IMR-90 (cell line): ENCODE measurements at regions not wholly inside any gene's neighbourhood (a gene's known extent, or its start where the extent isn't known, plus 50 kb on each side); places are given as distances from the start of the nearest gene placed in this dataset.

Source experiments
- ATAC-seq: fragments of 200-7000 bp; cut with Tn5 transposase; 2 replicates; pipeline ENCODE4 v1.9.1; 2020; ENCODE audit warnings: low read depth, mild to moderate bottlenecking, moderate library complexity
- BruUV-seq: library from RNA; stranded (reverse); fragments of 400-500 nt; replicated peaks from 2 replicates; lab custom pipeline; 2021; lab: Mats Ljungman, UMichigan
- CTCF ChIA-PET: fragments of 300-600 bp; formaldehyde crosslinking; extraction: SDS; loops from one replicate; lab custom pipeline; 2021; ENCODE audit warnings: antibody characterized with exemption; lab: Yijun Ruan, JAX
- POLR2A ChIA-PET: fragments of 300-600 bp; sonication (Branson Sonifier 250); formaldehyde crosslinking; loops from one replicate; lab custom pipeline; 2022; ENCODE audit warnings: antibody characterized with exemption; ENCODE audit not compliant: unreplicated experiment; lab: Charles Lee
- DNase-seq: peaks from one replicate; pipeline ENCODE4 v3.0.0; 2013
- H2AFZ ChIP-seq: replicated peaks from 2 replicates; pipeline ENCODE3; 2013; ENCODE audit warnings: low read length, mild to moderate bottlenecking; ENCODE audit not compliant: poor library complexity
- H2AK5ac ChIP-seq: 2 replicates; pipeline ENCODE4 v1.6.1; 2013; ENCODE audit warnings: low read depth, low read length, inconsistent platforms
- H2AK9ac ChIP-seq: replicated peaks from 2 replicates; pipeline ENCODE3; 2013; ENCODE audit warnings: mild to moderate bottlenecking, low read depth, low read length, moderate library complexity; ENCODE audit not compliant: poor library complexity
- H2BK120ac ChIP-seq: 2 replicates; pipeline ENCODE4 v1.6.1; 2013; ENCODE audit warnings: low read depth, low read length, inconsistent platforms
- H2BK15ac ChIP-seq: 3 replicates; pipeline ENCODE4 v1.6.1; 2013; ENCODE audit warnings: low read depth, low read length, inconsistent platforms
- H2BK20ac ChIP-seq: 2 replicates; pipeline ENCODE4 v1.6.1; 2013; ENCODE audit warnings: low read depth, mild to moderate bottlenecking, inconsistent platforms, low read length, moderate library complexity
- H2BK5ac ChIP-seq: 2 replicates; pipeline ENCODE4 v1.6.1; 2013; ENCODE audit warnings: mild to moderate bottlenecking, low read depth, low read length, inconsistent platforms; ENCODE audit not compliant: poor library complexity, severe bottlenecking
- H3K14ac ChIP-seq: replicated peaks from 2 replicates; pipeline ENCODE4 v1.6.1; 2013; ENCODE audit warnings: low read depth, low read length, inconsistent platforms
- H3K18ac ChIP-seq: 2 replicates; pipeline ENCODE4 v1.6.1; 2013; ENCODE audit warnings: low read depth, low read length, control low read depth
- H3K23ac ChIP-seq: 2 replicates; pipeline ENCODE4 v1.6.1; 2013; ENCODE audit warnings: low read depth, low read length, inconsistent platforms
- H3K27ac ChIP-seq: 2 replicates; pipeline ENCODE4 v1.5.1; 2013; ENCODE audit warnings: mild to moderate bottlenecking, control low read depth, low read length; ENCODE audit not compliant: insufficient read depth
- H3K27me3 ChIP-seq: 2 replicates; pipeline ENCODE4 v1.6.1; 2013; ENCODE audit warnings: low read length; ENCODE audit not compliant: control insufficient read depth, insufficient read depth
- H3K36me3 ChIP-seq: 2 replicates; pipeline ENCODE4 v1.6.1; 2013; ENCODE audit warnings: low read length, mixed read lengths; ENCODE audit not compliant: control insufficient read depth, insufficient read depth
- H3K4ac ChIP-seq: 2 replicates; pipeline ENCODE4 v1.6.1; 2013; ENCODE audit warnings: low read depth, low read length, inconsistent platforms
- H3K4me1 ChIP-seq: 2 replicates; pipeline ENCODE4 v1.6.1; 2013; ENCODE audit warnings: low read length, mixed read lengths; ENCODE audit not compliant: control insufficient read depth, insufficient read depth
- H3K4me2 ChIP-seq: 2 replicates; pipeline ENCODE4 v1.6.1; 2013; ENCODE audit warnings: low read depth, mild to moderate bottlenecking, control low read depth, low read length, moderate library complexity
- H3K4me3 ChIP-seq: 2 replicates; pipeline ENCODE4 v1.5.1; 2013; ENCODE audit warnings: low read depth, mild to moderate bottlenecking, control low read depth, low read length, moderate library complexity; ENCODE audit not compliant: insufficient read depth
- H3K56ac ChIP-seq: 2 replicates; pipeline ENCODE4 v1.6.1; 2013; ENCODE audit warnings: low read length, inconsistent platforms; ENCODE audit not compliant: insufficient read depth; ENCODE audit errors: extremely low read depth
- H3K79me1 ChIP-seq, 2 experiments: 2 replicates each; pipeline ENCODE4 v1.6.1; 2013; ENCODE audit warnings: low read length in 2 of 2, inconsistent platforms in 1 of 2, low read depth in 1 of 2
- H3K9ac ChIP-seq: 2 replicates; pipeline ENCODE4 v1.6.1; 2013; ENCODE audit warnings: low read depth, low read length, control low read depth
- H3K9me1 ChIP-seq: 2 replicates; pipeline ENCODE4 v1.6.1; 2013; ENCODE audit warnings: low read length, inconsistent platforms; ENCODE audit not compliant: insufficient read depth
- H3K9me3 ChIP-seq: 2 replicates; pipeline ENCODE4 v1.6.1; 2013; ENCODE audit warnings: low read length; ENCODE audit not compliant: control insufficient read depth, insufficient read depth
- H4K20me1 ChIP-seq: 2 replicates; pipeline ENCODE4 v1.6.1; 2013; ENCODE audit warnings: low read length, inconsistent platforms; ENCODE audit not compliant: insufficient read depth
- H4K5ac ChIP-seq: 2 replicates; pipeline ENCODE4 v1.6.1; 2013; ENCODE audit warnings: mild to moderate bottlenecking, low read depth, low read length, control low read depth
- H4K8ac ChIP-seq, 2 experiments: 2 replicates each; pipeline ENCODE4 v1.6.1; 2013; ENCODE audit warnings: low read depth in 2 of 2, low read length in 2 of 2, control low read depth in 1 of 2, inconsistent platforms in 1 of 2
- H4K91ac ChIP-seq: 2 replicates; pipeline ENCODE4 v1.6.1; 2013; ENCODE audit warnings: low read depth, low read length, inconsistent platforms; ENCODE audit not compliant: insufficient read depth
- BHLHE40 ChIP-seq: fragments of 150-350 bp; IDR thresholded peaks from 2 replicates; pipeline ENCODE4 v1.6.1; 2016; ENCODE audit warnings: mild to moderate bottlenecking, low read depth, low read length
- CEBPB ChIP-seq: IDR thresholded peaks from 2 replicates; pipeline ENCODE4 v1.6.1; 2012; ENCODE audit warnings: low read depth, low read length, improper control_type of control experiment
- FOS ChIP-seq: fragments of 150-350 bp; IDR thresholded peaks from 2 replicates; pipeline ENCODE4 v1.6.1; 2016; ENCODE audit warnings: low read depth, low read length
- MAFK ChIP-seq: IDR thresholded peaks from 2 replicates; pipeline ENCODE4 v1.6.1; 2012; ENCODE audit warnings: low read depth, low read length, improper control_type of control experiment
- MAZ ChIP-seq: IDR thresholded peaks from 2 replicates; pipeline ENCODE4 v1.6.1; 2012; ENCODE audit warnings: low read depth, mild to moderate bottlenecking, low read length, improper control_type of control experiment, moderate library complexity, borderline replicate concordance
- MXI1 ChIP-seq: IDR thresholded peaks from 2 replicates; pipeline ENCODE4 v1.6.1; 2012; ENCODE audit warnings: low read depth, mild to moderate bottlenecking, low read length, moderate library complexity, borderline replicate concordance
- NFE2L2 ChIP-seq: fragments of 150-350 bp; IDR thresholded peaks from 2 replicates; pipeline ENCODE4 v1.6.1; 2016; ENCODE audit warnings: low read depth, mild to moderate bottlenecking, low read length
- POLR2A ChIP-seq: IDR thresholded peaks from 2 replicates; pipeline ENCODE4 v1.6.1; 2012; ENCODE audit warnings: mild to moderate bottlenecking, low read depth, low read length
- RAD21 ChIP-seq: IDR thresholded peaks from 2 replicates; pipeline ENCODE4 v1.6.1; 2012; ENCODE audit warnings: low read length, improper control_type of control experiment
- RCOR1 ChIP-seq: IDR thresholded peaks from 2 replicates; pipeline ENCODE4 v1.6.1; 2012; ENCODE audit warnings: mild to moderate bottlenecking, low read length, improper control_type of control experiment; ENCODE audit not compliant: insufficient replicate concordance
- RFX5 ChIP-seq: IDR thresholded peaks from 2 replicates; pipeline ENCODE4 v1.8.0; 2012; ENCODE audit warnings: low read depth, mild to moderate bottlenecking, low read length, moderate library complexity
- SMC3 ChIP-seq: fragments of 150-350 bp; IDR thresholded peaks from 2 replicates; pipeline ENCODE4 v1.6.1; 2016; ENCODE audit warnings: low read depth, mild to moderate bottlenecking, antibody characterized with exemption, low read length, moderate library complexity
- WGBS, 2 experiments: methylation state at CpG; one replicate each; pipeline versions ENCODE4 v1.1.5 to v1.1.7; 2013; ENCODE audit warnings: missing lambda C conversion rate in 2 of 2; ENCODE audit not compliant: insufficient read length in 1 of 2; ENCODE audit errors: extremely low coverage in 2 of 2; 5-methylcytosine and 5-hydroxymethylcytosine counted together
- dilution Hi-C: fragments of 300-500 bp; cut with HindIII; formaldehyde crosslinking; loops from one replicate; pipeline ENCODE4 v1.14.3; 2018; ENCODE audit warnings: low sequenced_read_pairs; ENCODE audit not compliant: unreplicated experiment
- in situ Hi-C: fragments of 300-500 bp; cut with MboI; formaldehyde crosslinking; loops from 3 replicates; pipeline ENCODE4 v1.14.3; 2019; ENCODE audit warnings: low sequenced_read_pairs, inconsistent platforms, mixed read lengths
- intact Hi-C: fragments of 100-400 bp; cut with micrococcal nuclease; formaldehyde crosslinking; loops from 2 replicates; pipeline ENCODE4 v1.10.0; 2022
- TF ChIP-seq, protein P1 (sequence below): fragments of 150-350 bp; IDR thresholded peaks from 2 replicates; pipeline ENCODE4 v1.6.1; 2017; ENCODE audit warnings: mild to moderate bottlenecking, antibody characterized with exemption, low read length, low read depth
- TF ChIP-seq, protein P2 (sequence below): conservative IDR thresholded peaks from 2 replicates; pipeline ENCODE4 v1.5.1; 2012; ENCODE audit warnings: mild to moderate bottlenecking, low read depth, low read length, improper control_type of control experiment
- TF ChIP-seq, protein P3 (sequence below): fragments of 150-350 bp; IDR thresholded peaks from 2 replicates; pipeline ENCODE4 v1.6.1; 2016; ENCODE audit warnings: low read depth, mild to moderate bottlenecking, low read length, moderate library complexity, borderline replicate concordance

DNA sequence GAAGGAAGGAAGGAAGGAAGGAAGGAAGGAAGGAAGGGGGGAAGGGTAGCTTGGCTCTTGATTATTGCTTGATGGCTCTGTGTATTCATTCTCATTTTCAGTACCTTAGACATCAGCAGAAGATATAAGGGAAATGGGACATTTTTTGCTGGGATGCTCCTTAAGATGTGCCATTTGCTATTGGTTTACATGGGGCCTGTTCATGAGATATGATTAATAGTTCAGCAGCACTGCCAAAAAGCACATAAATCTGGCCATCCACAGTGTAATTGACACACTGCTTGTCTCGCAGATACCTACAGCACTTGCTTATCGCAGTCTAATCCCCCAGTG, 137.5 kb upstream of the JARID2 start:
- H2AK9ac ChIP-seq, result no peak overlapping the region
- no peak overlapping the region for H2BK15ac ChIP-seq
- no peaks in the 10 kb centered on the region for H3K79me1 ChIP-seq
- no peak overlapping the region for H2AFZ ChIP-seq
- ATAC-seq (no peak), DNase-seq (no peak)
- in situ Hi-C loops, result no loop called here
- dilution Hi-C loops, result no loop called here
- no peak overlapping the region for H3K9ac ChIP-seq
- H3K14ac ChIP-seq, result no peak overlapping the region
- peaks cover 10% of the 10 kb centered on the region for H3K27me3 ChIP-seq
- no TSS peak for BruUV-seq
- no peak overlapping the region for H3K4me2 ChIP-seq
- no peak overlapping the region for H3K27ac ChIP-seq
- ChIA-PET CTCF (no interaction called here), POLR2A (no interaction called here)
- H4K8ac ChIP-seq, result no peak overlapping the region
- H3K4me3 ChIP-seq, result no peak overlapping the region
- H3K36me3 ChIP-seq, result no peaks in the 10 kb centered on the region
- no peak overlapping the region for H3K56ac ChIP-seq
- no peak overlapping the region for H2AK5ac ChIP-seq
- intact Hi-C loops, result no loop called here
- H3K4me1 ChIP-seq, result no peaks in the 10 kb centered on the region
- H3K4ac ChIP-seq, result no peak overlapping the region
- H3K9me1 ChIP-seq, result no peaks in the 10 kb centered on the region; the same call in 1 of the 2 replicates
- no peak overlapping the region for H2BK20ac ChIP-seq
- H4K5ac ChIP-seq, result no peak overlapping the region
- no peak overlapping the region for H3K23ac ChIP-seq
- no peaks in the 10 kb centered on the region for H3K9me3 ChIP-seq
- H4K91ac ChIP-seq, result no peak overlapping the region
- H4K20me1 ChIP-seq, result no peaks in the 10 kb centered on the region
- TF ChIP-seq, protein P1, sequence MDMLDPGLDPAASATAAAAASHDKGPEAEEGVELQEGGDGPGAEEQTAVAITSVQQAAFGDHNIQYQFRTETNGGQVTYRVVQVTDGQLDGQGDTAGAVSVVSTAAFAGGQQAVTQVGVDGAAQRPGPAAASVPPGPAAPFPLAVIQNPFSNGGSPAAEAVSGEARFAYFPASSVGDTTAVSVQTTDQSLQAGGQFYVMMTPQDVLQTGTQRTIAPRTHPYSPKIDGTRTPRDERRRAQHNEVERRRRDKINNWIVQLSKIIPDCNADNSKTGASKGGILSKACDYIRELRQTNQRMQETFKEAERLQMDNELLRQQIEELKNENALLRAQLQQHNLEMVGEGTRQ, result no peak
- TF ChIP-seq NFE2L2, result no peak
- no peak for TF ChIP-seq MAZ
- no peak for TF ChIP-seq POLR2A
- no peak for TF ChIP-seq RFX5
- TF ChIP-seq MXI1, result no peak
- TF ChIP-seq RCOR1, result no peak
- TF ChIP-seq MAFK, result no peak
- TF ChIP-seq SMC3, result no peak
- no peak for TF ChIP-seq BHLHE40
- TF ChIP-seq RAD21, result no peak
- no peak for TF ChIP-seq FOS
- TF ChIP-seq CEBPB, result no peak
- TF ChIP-seq, protein P2, sequence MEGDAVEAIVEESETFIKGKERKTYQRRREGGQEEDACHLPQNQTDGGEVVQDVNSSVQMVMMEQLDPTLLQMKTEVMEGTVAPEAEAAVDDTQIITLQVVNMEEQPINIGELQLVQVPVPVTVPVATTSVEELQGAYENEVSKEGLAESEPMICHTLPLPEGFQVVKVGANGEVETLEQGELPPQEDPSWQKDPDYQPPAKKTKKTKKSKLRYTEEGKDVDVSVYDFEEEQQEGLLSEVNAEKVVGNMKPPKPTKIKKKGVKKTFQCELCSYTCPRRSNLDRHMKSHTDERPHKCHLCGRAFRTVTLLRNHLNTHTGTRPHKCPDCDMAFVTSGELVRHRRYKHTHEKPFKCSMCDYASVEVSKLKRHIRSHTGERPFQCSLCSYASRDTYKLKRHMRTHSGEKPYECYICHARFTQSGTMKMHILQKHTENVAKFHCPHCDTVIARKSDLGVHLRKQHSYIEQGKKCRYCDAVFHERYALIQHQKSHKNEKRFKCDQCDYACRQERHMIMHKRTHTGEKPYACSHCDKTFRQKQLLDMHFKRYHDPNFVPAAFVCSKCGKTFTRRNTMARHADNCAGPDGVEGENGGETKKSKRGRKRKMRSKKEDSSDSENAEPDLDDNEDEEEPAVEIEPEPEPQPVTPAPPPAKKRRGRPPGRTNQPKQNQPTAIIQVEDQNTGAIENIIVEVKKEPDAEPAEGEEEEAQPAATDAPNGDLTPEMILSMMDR, result no peak
- TF ChIP-seq, protein P3, sequence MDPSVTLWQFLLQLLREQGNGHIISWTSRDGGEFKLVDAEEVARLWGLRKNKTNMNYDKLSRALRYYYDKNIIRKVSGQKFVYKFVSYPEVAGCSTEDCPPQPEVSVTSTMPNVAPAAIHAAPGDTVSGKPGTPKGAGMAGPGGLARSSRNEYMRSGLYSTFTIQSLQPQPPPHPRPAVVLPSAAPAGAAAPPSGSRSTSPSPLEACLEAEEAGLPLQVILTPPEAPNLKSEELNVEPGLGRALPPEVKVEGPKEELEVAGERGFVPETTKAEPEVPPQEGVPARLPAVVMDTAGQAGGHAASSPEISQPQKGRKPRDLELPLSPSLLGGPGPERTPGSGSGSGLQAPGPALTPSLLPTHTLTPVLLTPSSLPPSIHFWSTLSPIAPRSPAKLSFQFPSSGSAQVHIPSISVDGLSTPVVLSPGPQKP, result no peak
- H2BK120ac ChIP-seq, result no peak overlapping the region
- no peak overlapping the region for H3K18ac ChIP-seq
- no CpG with 5 or more reads among the region's 2 CpGs for WGBS, 2 experiments
- H2BK5ac ChIP-seq, result no peak overlapping the region
